ENCODE measurements at regions not wholly inside any gene's neighbourhood (a gene's known extent, or its start where the extent isn't known, plus 50 kb on each side); places are given as distances from the start of the nearest gene placed in this dataset.
"Not testable (repeated sequence)": the region's sequence is repeated elsewhere in the genome, so short reads cannot be mapped to it uniquely, and the experiment has no call there.

- no peak for DNase-seq
Observed at GRCh38 chr3:170814822-170815221, 55.2 kb downstream of the RPL22L1 start.

GRCh38 chr3:170813266-170813665 lies 56.7 kb downstream of the RPL22L1 start:
- DNase-seq = no peak

GRCh38 chr3:170811928-170812591 lies 57.9 kb downstream of the RPL22L1 start:
- peak; percentile 62 for DNase-seq

GRCh38 chr3:170811515-170811914 lies 58.5 kb downstream of the RPL22L1 start:
- DNase-seq = no peak

GRCh38 chr3:170809975-170810357 lies 60.0 kb downstream of the RPL22L1 start:
- no peak for DNase-seq

- no peak for DNase-seq
Observed at GRCh38 chr3:170809007-170809974, 60.7 kb downstream of the RPL22L1 start.

GRCh38 chr3:170808041-170808440 lies 62.0 kb downstream of the RPL22L1 start:
- DNase-seq = no peak

GRCh38 chr3:170806676-170807075 lies 63.3 kb downstream of the RPL22L1 start:
- no peak for DNase-seq

GRCh38 chr3:170806141-170806540 lies 63.9 kb downstream of the RPL22L1 start:
- DNase-seq = no peak

- not testable (repeated sequence) for DNase-seq
Observed at GRCh38 chr3:170805296-170805695, 64.7 kb downstream of the RPL22L1 start.

GRCh38 chr3:170804634-170805033 lies 65.4 kb downstream of the RPL22L1 start:
- DNase-seq = not testable (repeated sequence)

GRCh38 chr3:170804078-170804477 lies 65.9 kb downstream of the RPL22L1 start:
- DNase-seq = no peak

- DNase-seq = no peak
Observed at GRCh38 chr3:170802164-170803151, 67.5 kb downstream of the RPL22L1 start.

GRCh38 chr3:170801597-170801996 lies 68.4 kb downstream of the RPL22L1 start:
- no peak for DNase-seq

GRCh38 chr3:170800275-170800674 lies 69.7 kb downstream of the RPL22L1 start:
- DNase-seq = not testable (repeated sequence)

- no peak for DNase-seq
Observed at GRCh38 chr3:170799009-170799408, 71.0 kb downstream of the RPL22L1 start.

GRCh38 chr3:170797685-170798084 lies 72.3 kb downstream of the RPL22L1 start:
- no peak for DNase-seq

- no peak for DNase-seq
Observed at GRCh38 chr3:170792471-170792870, 77.5 kb downstream of the RPL22L1 start.

- no peak for DNase-seq
Observed at GRCh38 chr3:170790647-170791046, 79.3 kb downstream of the RPL22L1 start.

- DNase-seq = no peak
Observed at GRCh38 chr3:170787464-170787863, 82.5 kb downstream of the RPL22L1 start.

- no peak for DNase-seq
Observed at GRCh38 chr3:170785454-170785853, 84.5 kb downstream of the RPL22L1 start.

- DNase-seq = no peak
Observed at GRCh38 chr3:170784406-170784805, 85.6 kb downstream of the RPL22L1 start.

GRCh38 chr3:170780955-170781354 lies 89.0 kb downstream of the RPL22L1 start:
- DNase-seq = no peak

Data from central memory CD4-positive, alpha-beta T cell (primary cell).